HL-60 (cell line): ENCODE measurements at regions not wholly inside any gene's neighbourhood (a gene's known extent, or its start where the extent isn't known, plus 50 kb on each side); places are given as distances from the start of the nearest gene placed in this dataset.

Source experiments
- DNase-seq, 2 experiments: peaks; one replicate each; pipeline ENCODE4 v3.0.0-alpha.2; 2010 to 2020; ENCODE audit warnings: low read depth in 1 of 2, low spot score in 1 of 2
- H3K27ac ChIP-seq: fragments of 250-450 bp; sonication (Bioruptor Pico); replicated peaks from 2 replicates; pipeline ENCODE4 v1.5.1; 2020; ENCODE audit warnings: mild to moderate bottlenecking, moderate library complexity
- H3K27me3 ChIP-seq: fragments of 250-450 bp; sonication (Bioruptor Pico); 2 replicates; pipeline ENCODE4 v1.5.1; 2021; ENCODE audit warnings: mild to moderate bottlenecking, moderate library complexity; ENCODE audit not compliant: insufficient read depth, poor library complexity, severe bottlenecking
- H3K4me3 ChIP-seq: replicated peaks from 2 replicates; pipeline ENCODE4 v1.5.1; 2011; ENCODE audit warnings: mild to moderate bottlenecking, control low read depth, low read length; ENCODE audit not compliant: insufficient read depth
- CTCF ChIP-seq: IDR thresholded peaks from one replicate; pipeline ENCODE4 v1.5.1; 2011; ENCODE audit warnings: low read length, control low read depth, inconsistent platforms; ENCODE audit not compliant: insufficient read depth
- GABPA ChIP-seq: IDR thresholded peaks from 2 replicates; pipeline ENCODE4 v1.6.1; 2012; ENCODE audit warnings: low read depth
- POLR2AphosphoS5 ChIP-seq: IDR thresholded peaks from 2 replicates; pipeline ENCODE4 v1.6.1; 2012; ENCODE audit warnings: low read depth
- REST ChIP-seq: IDR thresholded peaks from 2 replicates; pipeline ENCODE4 v1.6.1; 2012; ENCODE audit warnings: low read depth; ENCODE audit not compliant: insufficient replicate concordance
- SPI1 ChIP-seq: IDR thresholded peaks from 2 replicates; pipeline ENCODE4 v1.6.1; 2012; ENCODE audit warnings: low read depth, mild to moderate bottlenecking, borderline replicate concordance

GRCh38 chr7:17061443-17061842 is 179.7 kb upstream of the AGR3 start:
- TF ChIP-seq REST (no peak), CTCF (no peak), GABPA (no peak), POLR2AphosphoS5 (no peak), SPI1 (no peak)
- Histone ChIP-seq H3K27me3 (no peaks in the 10 kb centered on the region), H3K27ac (no peak overlapping the region), H3K4me3 (no peak overlapping the region)
- DNase-seq = no peak

GRCh38 chr7:17062151-17063044 is 180.6 kb upstream of the AGR3 start:
- DNase-seq = no peak
- H3K27me3 ChIP-seq = no peaks in the 10 kb centered on the region
- no peak overlapping the region for H3K4me3 ChIP-seq
- H3K27ac ChIP-seq = no peak overlapping the region
- no peak for TF ChIP-seq GABPA
- no peak for TF ChIP-seq SPI1
- no peak for TF ChIP-seq REST
- TF ChIP-seq POLR2AphosphoS5 = no peak
- no peak for TF ChIP-seq CTCF

GRCh38 chr7:17063045-17063383 is 181.2 kb upstream of the AGR3 start:
- H3K4me3 ChIP-seq = no peak overlapping the region
- no peak overlapping the region for H3K27ac ChIP-seq
- TF ChIP-seq CTCF = no peak
- TF ChIP-seq SPI1 = no peak
- no peak for TF ChIP-seq POLR2AphosphoS5
- H3K27me3 ChIP-seq = no peaks in the 10 kb centered on the region
- DNase-seq = no peak

GRCh38 chr7:17067691-17068090 is 185.9 kb upstream of the AGR3 start:
- Histone ChIP-seq H3K4me3 (no peak overlapping the region), H3K27me3 (no peaks in the 10 kb centered on the region), H3K27ac (no peak overlapping the region)
- TF ChIP-seq CTCF (no peak), POLR2AphosphoS5 (no peak), SPI1 (no peak), GABPA (no peak), REST (no peak)
- DNase-seq = no peak
